ENCODE measurements at regions not wholly inside any gene's neighbourhood (a gene's known extent, or its start where the extent isn't known, plus 50 kb on each side); places are given as distances from the start of the nearest gene placed in this dataset.

DNA sequence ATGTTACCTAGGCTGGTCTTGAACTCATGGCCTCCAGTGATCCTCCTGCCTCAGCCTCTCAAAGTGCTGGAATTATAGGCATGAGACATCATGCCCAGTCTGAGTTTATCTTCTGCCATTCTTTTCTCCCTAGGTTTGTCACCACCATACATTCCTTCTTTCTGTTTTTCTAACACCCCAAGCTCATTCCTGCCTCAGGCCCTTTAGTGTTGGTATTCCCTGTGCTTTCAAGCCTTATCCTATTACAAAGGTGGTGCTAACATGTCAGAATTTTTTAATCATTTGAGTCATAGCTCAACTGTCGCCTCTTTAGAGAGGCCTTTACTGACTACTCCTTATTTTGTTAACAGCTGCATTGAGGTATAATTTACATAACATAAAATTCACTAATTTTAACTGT is 221.1 kb upstream of the PRSS16 start:
- Histone ChIP-seq H4K20me1 (ENCODE audit: insufficient read depth, low read length) (no peaks in the 10 kb centered on the region), H3K4me1 (ENCODE audit: control insufficient read depth in 1 of 2, insufficient read depth in 2 of 2, low read length in 2 of 2) (no peaks in the 10 kb centered on the region), H3K4me3 (replicated peaks in 1 of 3; ENCODE audit: low read depth in 2 of 3, low read length in 3 of 3) (no peak overlapping the region), H2AFZ (ENCODE audit: insufficient read depth, low read depth, low read length, poor library complexity, severe bottlenecking) (no peak overlapping the region), H3K27me3 (ENCODE audit: control insufficient read depth in 2 of 2, insufficient read depth in 2 of 2, low read length in 2 of 2) (no peaks in the 10 kb centered on the region), H3K27ac (ENCODE audit: low read depth in 1 of 2, low read length in 2 of 2) (no peak overlapping the region), H3K36me3 (replicated peaks in 1 of 2; ENCODE audit: control insufficient read depth in 1 of 2, insufficient read depth in 2 of 2, low read length in 2 of 2) (no peaks in the 10 kb centered on the region), H3K9ac (ENCODE audit: insufficient read depth, low read length, poor library complexity, severe bottlenecking) (no peak overlapping the region), H3K79me2 (ENCODE audit: insufficient read depth, low read length) (no peaks in the 10 kb centered on the region), H3K9me3 (replicated peaks in 1 of 2; ENCODE audit: control insufficient read depth in 1 of 2, insufficient read depth in 1 of 2, low read length in 2 of 2) (no peaks in the 10 kb centered on the region), H3K4me2 (replicated peaks; ENCODE audit: extremely low read depth, low read length, poor library complexity, severe bottlenecking) (no peak overlapping the region)
- Mint-ChIP-seq H3K4me1 (no peaks in the 10 kb centered on the region), H3K27me3 (ENCODE audit: low read depth in 3 of 3) (peaks cover 0 to 3% (median 2%) of the 10 kb centered on the region in 3 donors), H3K9me3 (peaks cover 0 to 4% (median 0%) of the 10 kb centered on the region in 7 donors), H3K36me3 (no peaks in the 10 kb centered on the region), H3K27ac (no peak overlapping the region), H3K4me3 (no peak overlapping the region)
- intact Hi-C loops (cut with micrococcal nuclease): no loop called here
- TF ChIP-seq CTCF (IDR thresholded peaks at IDR 0.05): no peak
- no peak for DNase-seq
- WGBS (ENCODE audit: insufficient coverage): no CpG with 5 or more reads among the region's 1 CpG

- no peak overlapping the region for H3K4me2 ChIP-seq (replicated peaks; ENCODE audit: extremely low read depth, low read length, poor library complexity, severe bottlenecking)
- H3K36me3 ChIP-seq (replicated peaks in 1 of 2; ENCODE audit: control insufficient read depth in 1 of 2, insufficient read depth in 2 of 2, low read length in 2 of 2): no peaks in the 10 kb centered on the region
- TF ChIP-seq CTCF (IDR thresholded peaks at IDR 0.05): no peak
- no peaks in the 10 kb centered on the region for H3K79me2 ChIP-seq (ENCODE audit: insufficient read depth, low read length)
- no peak for DNase-seq
- no peak overlapping the region for H3K27ac ChIP-seq (ENCODE audit: low read depth in 1 of 2, low read length in 2 of 2)
- no peaks in the 10 kb centered on the region for H3K27me3 ChIP-seq (ENCODE audit: control insufficient read depth in 2 of 2, insufficient read depth in 2 of 2, low read length in 2 of 2)
- H3K4me3 ChIP-seq (replicated peaks in 1 of 3; ENCODE audit: low read depth in 2 of 3, low read length in 3 of 3): no peak overlapping the region
- H4K20me1 ChIP-seq (ENCODE audit: insufficient read depth, low read length): no peaks in the 10 kb centered on the region
- Mint-ChIP-seq H3K27ac (no peak overlapping the region), H3K36me3 (no peaks in the 10 kb centered on the region), H3K4me3 (no peak overlapping the region), H3K9me3 (peaks cover 0 to 6% (median 0%) of the 10 kb centered on the region in 7 donors), H3K4me1 (no peaks in the 10 kb centered on the region), H3K27me3 (ENCODE audit: low read depth in 3 of 3) (peaks cover 2 to 9% (median 7%) of the 10 kb centered on the region in 3 donors)
- no peak overlapping the region for H3K9ac ChIP-seq (ENCODE audit: insufficient read depth, low read length, poor library complexity, severe bottlenecking)
- H3K4me1 ChIP-seq (ENCODE audit: control insufficient read depth in 1 of 2, insufficient read depth in 2 of 2, low read length in 2 of 2): no peaks in the 10 kb centered on the region
- no CpG with 5 or more reads among the region's 1 CpG for WGBS (ENCODE audit: insufficient coverage)
- H3K9me3 ChIP-seq (replicated peaks in 1 of 2; ENCODE audit: control insufficient read depth in 1 of 2, insufficient read depth in 1 of 2, low read length in 2 of 2): no peaks in the 10 kb centered on the region
- intact Hi-C loops (cut with micrococcal nuclease): no loop called here
- H2AFZ ChIP-seq (ENCODE audit: insufficient read depth, low read depth, low read length, poor library complexity, severe bottlenecking): no peak overlapping the region
These were observed 216.2 kb upstream of the PRSS16 start for GRCh38 chr6:27031302-27031701.
